ENCODE measurements at regions not wholly inside any gene's neighbourhood (a gene's known extent, or its start where the extent isn't known, plus 50 kb on each side); places are given as distances from the start of the nearest gene placed in this dataset.
"Not testable (repeated sequence)": the region's sequence is repeated elsewhere in the genome, so short reads cannot be mapped to it uniquely, and the experiment has no call there.

GRCh38 chrX:146994163-146994562 is 179.6 kb upstream of the CXorf51A start:
- Histone ChIP-seq H3K9ac (no peak overlapping the region), H3K4me2 (no peak overlapping the region), H3K4me3 (no peak overlapping the region), H3K9me3 (replicated peaks in 1 of 11) (0 out of 22 replicates have a peak, but pooled peaks cover 0 to 3% (median 0%) of the 10 kb centered on the region in 11 experiments), H3K27ac (no peak overlapping the region), H3K27me3 (peaks cover 4 to 75% (median 45%) of the 10 kb centered on the region in 11 experiments; a peak in 20 of 22 replicates), H3K4me1 (no peaks in the 10 kb centered on the region), H4K20me1 (no peaks in the 10 kb centered on the region), H3K36me3 (no peaks in the 10 kb centered on the region)
- no peak for TF ChIP-seq Cebpa-rat (IDR thresholded peaks at IDR 0.05)

GRCh38 chrX:146973283-146973682 is 158.7 kb upstream of the CXorf51A start:
- TF ChIP-seq Cebpa-rat (IDR thresholded peaks at IDR 0.05): no peak
- Histone ChIP-seq H3K9ac (no peak overlapping the region), H3K36me3 (no peaks in the 10 kb centered on the region), H3K4me3 (no peak overlapping the region), H3K9me3 (replicated peaks in 1 of 11) (no peaks in the 10 kb centered on the region), H3K27me3 (peaks cover 17 to 79% (median 57%) of the 10 kb centered on the region in 11 experiments; a peak in 21 of 22 replicates), H3K4me1 (no peaks in the 10 kb centered on the region), H3K4me2 (no peak overlapping the region), H3K27ac (no peak overlapping the region), H4K20me1 (no peaks in the 10 kb centered on the region)

GRCh38 chrX:146967306-146967705 is 152.8 kb upstream of the CXorf51A start:
- Histone ChIP-seq H3K27me3 (peaks cover 43 to 82% (median 73%) of the 10 kb centered on the region in 11 experiments), H3K27ac (no peak overlapping the region), H4K20me1 (no peaks in the 10 kb centered on the region), H3K4me2 (no peak overlapping the region), H3K9ac (no peak overlapping the region), H3K9me3 (replicated peaks in 1 of 11) (peaks cover 0 to 4% (median 0%) of the 10 kb centered on the region in 11 experiments; a peak in 2 of 22 replicates), H3K4me1 (no peaks in the 10 kb centered on the region), H3K36me3 (no peaks in the 10 kb centered on the region), H3K4me3 (no peak overlapping the region)
- TF ChIP-seq Cebpa-rat (IDR thresholded peaks at IDR 0.05): no peak

GRCh38 chrX:146956760-146957159 is 142.2 kb upstream of the CXorf51A start:
- H3K27ac ChIP-seq: no peak overlapping the region
- no peaks in the 10 kb centered on the region for H3K4me1 ChIP-seq
- no peak overlapping the region for H3K9ac ChIP-seq
- peaks cover 64 to 100% (median 95%) of the 10 kb centered on the region in 11 experiments for H3K27me3 ChIP-seq
- no peak overlapping the region for H3K4me3 ChIP-seq
- H4K20me1 ChIP-seq: no peaks in the 10 kb centered on the region
- no peak overlapping the region for H3K4me2 ChIP-seq
- TF ChIP-seq Cebpa-rat (IDR thresholded peaks at IDR 0.05): no peak
- peaks cover 16 to 28% (median 18%) of the 10 kb centered on the region in 11 experiments for H3K9me3 ChIP-seq (replicated peaks in 1 of 11)
- H3K36me3 ChIP-seq: no peaks in the 10 kb centered on the region

- peaks cover 0 to 28% (median 9%) of the 10 kb centered on the region in 11 experiments; a peak in 11 of 22 replicates for H3K9me3 ChIP-seq (replicated peaks in 1 of 11)
- no peaks in the 10 kb centered on the region for H4K20me1 ChIP-seq
- peaks cover 0 to 35% (median 4%) of the 10 kb centered on the region in 10 experiments; a peak in 9 of 20 replicates for H3K4me1 ChIP-seq
- peak overlapping the region in 1 of 10 experiments; percentile 25; a peak in 1 of 20 replicates for H3K4me3 ChIP-seq
- no peaks in the 10 kb centered on the region for H3K36me3 ChIP-seq
- H3K27me3 ChIP-seq: peaks cover 35 to 91% (median 58%) of the 10 kb centered on the region in 11 experiments
- H3K9ac ChIP-seq: no peak overlapping the region
- peak overlapping the region in 4 of 11 experiments; percentile 16 to 73 (median 39); a peak in 3 of 22 replicates for H3K4me2 ChIP-seq
- H3K27ac ChIP-seq: peak overlapping the region in 4 of 11 experiments; percentile 26 to 61 (median 54); a peak in 7 of 22 replicates
- no peak for TF ChIP-seq Cebpa-rat (IDR thresholded peaks at IDR 0.05)
Measured at GRCh38 chrX:146934256-146934655, 119.7 kb upstream of the CXorf51A start.

- peak overlapping the region in 5 of 11 experiments; percentile 1 to 73 (median 51); a peak in 8 of 22 replicates for H3K4me2 ChIP-seq
- H3K36me3 ChIP-seq, H4K20me1 ChIP-seq, H3K4me3 ChIP-seq: not testable (repeated sequence)
- peaks cover 0 to 35% (median 4%) of the 10 kb centered on the region in 10 experiments; a peak in 9 of 20 replicates for H3K4me1 ChIP-seq
- H3K27me3 ChIP-seq: peaks cover 41 to 92% (median 65%) of the 10 kb centered on the region in 11 experiments
- H3K9ac ChIP-seq: peak overlapping the region in 3 of 11 experiments; percentile 2 to 48 (median 5); a peak in 3 of 22 replicates
- H3K27ac ChIP-seq: peak overlapping the region in 3 of 11 experiments; percentile 50 to 61 (median 51); a peak in 5 of 22 replicates
- H3K9me3 ChIP-seq (replicated peaks in 1 of 11): peaks cover 0 to 21% (median 7%) of the 10 kb centered on the region in 11 experiments; a peak in 10 of 22 replicates
Measured at GRCh38 chrX:146932997-146933396, 118.5 kb upstream of the CXorf51A start.

- H3K9me3 ChIP-seq (replicated peaks in 1 of 11): peaks cover 0 to 7% (median 0%) of the 10 kb centered on the region in 11 experiments; a peak in 4 of 22 replicates
- no peak overlapping the region for H3K4me2 ChIP-seq
- H4K20me1 ChIP-seq: no peaks in the 10 kb centered on the region
- no peak overlapping the region for H3K4me3 ChIP-seq
- peaks cover 0 to 23% (median 0%) of the 10 kb centered on the region in 10 experiments; a peak in 2 of 20 replicates for H3K4me1 ChIP-seq
- H3K27ac ChIP-seq: no peak overlapping the region
- H3K36me3 ChIP-seq: no peaks in the 10 kb centered on the region
- H3K27me3 ChIP-seq: peaks cover 20 to 86% (median 41%) of the 10 kb centered on the region in 11 experiments
- TF ChIP-seq Cebpa-rat (IDR thresholded peaks at IDR 0.05): no peak
- no peak overlapping the region for H3K9ac ChIP-seq
Measured at GRCh38 chrX:146921204-146921603, 106.7 kb upstream of the CXorf51A start.

GRCh38 chrX:146907391-146908240 is 93.1 kb upstream of the CXorf51A start:
- H3K4me1 ChIP-seq: no peaks in the 10 kb centered on the region
- no peak overlapping the region for H3K4me3 ChIP-seq
- no peak overlapping the region for H3K9ac ChIP-seq
- TF ChIP-seq Cebpa-rat (IDR thresholded peaks at IDR 0.05): no peak
- H4K20me1 ChIP-seq: no peaks in the 10 kb centered on the region
- H3K9me3 ChIP-seq (replicated peaks in 1 of 11): peaks cover 14 to 32% (median 23%) of the 10 kb centered on the region in 11 experiments
- H3K27ac ChIP-seq: no peak overlapping the region
- no peaks in the 10 kb centered on the region for H3K36me3 ChIP-seq
- H3K4me2 ChIP-seq: no peak overlapping the region
- H3K27me3 ChIP-seq: peaks cover 35 to 67% (median 59%) of the 10 kb centered on the region in 11 experiments; a peak in 21 of 22 replicates

GRCh38 chrX:146906166-146906565 is 91.6 kb upstream of the CXorf51A start:
- Histone ChIP-seq H3K9me3 (replicated peaks in 1 of 11) (peaks cover 14 to 32% (median 23%) of the 10 kb centered on the region in 11 experiments), H3K9ac (no peak overlapping the region), H3K4me1 (no peaks in the 10 kb centered on the region), H4K20me1 (no peaks in the 10 kb centered on the region), H3K36me3 (no peaks in the 10 kb centered on the region), H3K4me3 (no peak overlapping the region), H3K27ac (no peak overlapping the region), H3K4me2 (no peak overlapping the region), H3K27me3 (peaks cover 30 to 59% (median 48%) of the 10 kb centered on the region in 11 experiments; a peak in 21 of 22 replicates)
- no peak for TF ChIP-seq Cebpa-rat (IDR thresholded peaks at IDR 0.05)
